CD1c-positive myeloid dendritic cell (primary cell): ENCODE measurements at regions not wholly inside any gene's neighbourhood (a gene's known extent, or its start where the extent isn't known, plus 50 kb on each side); places are given as distances from the start of the nearest gene placed in this dataset.

ENCODE experiments used
- DNase-seq: peaks from one replicate; pipeline ENCODE4 v3.0.0-alpha.2; 2016; ENCODE audit errors: extremely low spot score

DNA sequence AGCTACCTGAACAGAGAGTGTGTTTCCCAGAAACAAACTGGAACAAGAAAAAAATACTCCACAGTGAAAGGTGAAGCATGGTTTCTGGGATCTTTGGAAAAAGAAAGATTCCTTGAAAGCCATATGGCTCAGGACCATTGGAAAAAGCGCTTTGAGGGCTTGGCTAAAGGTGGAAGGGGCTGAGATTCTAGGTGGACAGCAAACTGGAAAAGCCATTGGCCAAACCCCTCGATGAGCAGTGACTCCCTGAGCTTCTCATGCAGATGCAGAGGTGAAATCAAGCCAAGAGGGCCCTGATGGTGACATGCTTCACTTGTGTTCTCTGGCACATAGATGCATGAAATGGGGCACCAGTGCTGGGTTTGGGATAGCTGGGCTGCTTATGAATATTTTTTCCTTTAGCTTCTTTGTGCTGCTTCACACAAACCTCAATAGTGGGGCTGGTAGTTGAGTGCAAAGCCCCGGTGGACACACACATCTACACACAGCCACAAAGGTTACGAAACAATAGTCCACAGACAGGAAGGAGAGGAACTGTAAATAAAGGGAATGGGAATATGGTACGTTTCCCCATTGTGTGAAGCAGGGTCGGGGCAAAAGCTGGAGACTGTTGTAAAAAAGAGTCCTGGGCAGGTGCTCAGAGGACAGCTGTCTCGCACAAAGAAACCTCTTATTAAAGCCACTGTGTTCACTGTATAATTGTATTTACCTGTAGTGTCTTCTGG, 117.8 kb downstream of the FOXA2 start:
- no peak for DNase-seq

DNA sequence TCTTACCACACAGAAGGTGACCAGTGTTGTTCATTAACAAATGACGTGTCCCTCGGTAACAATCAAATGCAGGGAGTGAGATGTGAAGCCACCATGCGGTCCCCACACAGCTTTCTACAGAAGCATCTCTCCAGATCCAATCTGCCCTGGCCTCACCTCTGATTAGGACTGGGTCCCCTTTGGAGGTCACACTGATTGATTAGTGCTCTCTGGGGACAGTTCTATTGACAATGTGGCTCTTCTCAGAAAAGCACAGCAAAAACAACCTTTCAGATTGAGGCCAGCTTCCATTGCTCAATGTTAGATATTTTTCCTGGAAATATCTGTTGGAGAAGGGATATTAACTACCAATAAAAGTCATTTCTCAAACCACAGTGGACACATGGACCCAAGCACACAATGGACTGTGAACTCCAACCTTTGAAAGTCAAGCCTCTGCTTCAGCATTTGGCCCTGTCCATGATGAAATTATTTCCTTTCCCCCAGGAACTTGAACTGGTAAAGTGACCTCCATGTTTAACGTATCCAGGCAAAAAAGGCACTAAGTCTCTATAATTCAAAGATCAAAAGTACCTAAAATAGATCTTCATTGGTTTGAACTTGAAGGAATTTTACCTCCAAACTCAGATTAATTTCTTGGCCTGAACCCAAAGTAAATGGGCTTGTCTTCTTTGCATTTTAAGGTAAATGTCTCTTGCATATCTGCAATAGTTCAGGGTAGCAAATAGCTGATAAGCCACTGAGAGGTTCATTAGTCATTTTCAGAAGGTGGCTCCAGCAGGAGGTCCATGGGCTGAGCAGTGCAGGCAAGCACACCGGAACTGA, 118.5 kb downstream of the FOXA2 start:
- DNase-seq, result no peak

DNA sequence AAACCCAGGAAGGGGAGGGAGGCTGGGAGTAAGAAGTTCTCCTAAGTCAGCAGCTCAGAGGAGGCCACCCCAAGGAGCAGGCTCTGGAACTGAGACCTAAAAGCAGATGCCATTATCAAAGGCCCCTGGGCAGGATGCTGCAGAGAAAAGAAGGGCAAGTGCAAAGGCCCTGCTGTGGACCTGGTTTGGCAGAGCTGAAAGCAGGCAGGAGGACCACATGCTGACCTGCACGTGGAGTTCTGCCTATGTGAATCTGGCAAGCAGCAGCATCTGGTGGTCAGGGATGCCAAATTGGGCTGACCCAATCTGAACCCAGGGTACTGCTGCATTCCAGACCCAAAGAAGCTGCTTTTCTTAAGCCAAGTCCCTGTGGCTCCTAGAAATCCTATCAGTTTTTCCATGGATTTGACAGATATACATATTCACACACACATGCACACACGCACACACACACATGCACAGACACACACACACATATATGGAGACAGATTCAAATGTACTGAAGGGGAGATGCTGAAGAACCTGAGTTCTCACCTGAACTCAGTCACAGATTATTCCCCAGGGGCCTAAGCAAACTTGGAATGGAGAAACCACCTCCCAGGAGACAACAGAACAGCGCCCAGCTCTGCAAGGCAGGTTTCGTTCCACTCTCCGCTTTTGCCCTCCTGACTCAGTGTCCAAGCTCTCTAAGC, 119.9 kb downstream of the FOXA2 start:
- no peak for DNase-seq

DNA sequence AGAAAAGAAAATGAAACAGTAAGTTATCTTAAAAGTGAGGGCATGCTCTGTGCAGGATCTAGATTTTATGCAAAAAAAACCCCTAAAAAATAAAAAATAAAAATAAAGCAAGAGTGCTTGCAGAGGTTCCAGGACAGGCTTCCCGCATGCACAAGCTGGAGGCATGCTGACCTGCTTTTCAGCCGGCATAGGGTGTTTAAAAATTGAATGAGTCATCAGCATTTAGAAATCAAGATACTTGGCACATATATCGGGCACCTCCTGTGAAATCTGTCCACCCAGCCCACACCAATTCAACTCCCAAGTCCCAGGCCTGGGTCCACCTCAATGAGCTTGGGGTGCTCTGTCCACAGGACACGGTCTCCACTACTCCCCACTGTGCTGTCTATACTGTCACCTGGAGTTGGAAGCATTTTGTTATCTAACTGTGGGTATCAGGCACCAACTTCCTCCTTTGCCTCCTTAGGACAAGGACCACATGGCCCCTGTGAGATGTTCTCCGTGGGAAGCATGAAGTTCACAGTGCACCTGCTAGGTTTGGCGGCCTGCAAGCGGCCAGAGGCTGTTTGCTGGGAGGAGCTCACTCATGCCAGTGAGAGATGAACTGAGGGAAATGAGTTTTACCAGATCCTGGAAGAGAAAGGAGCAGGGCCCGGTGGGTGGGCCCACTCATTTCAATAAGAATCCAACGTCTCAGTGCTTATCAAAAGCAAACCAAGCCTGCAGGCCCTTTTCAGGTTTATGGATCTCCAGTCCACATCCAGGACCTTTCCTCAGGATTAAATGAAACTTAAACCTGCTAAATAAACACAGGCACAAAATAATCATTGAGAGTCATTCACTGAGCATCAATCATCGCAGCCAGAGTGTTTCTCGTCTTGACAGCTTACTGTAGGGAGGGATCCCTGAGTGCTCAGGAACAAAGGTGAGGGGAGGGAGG, 121.1 kb downstream of the FOXA2 start:
- DNase-seq, result no peak

DNA sequence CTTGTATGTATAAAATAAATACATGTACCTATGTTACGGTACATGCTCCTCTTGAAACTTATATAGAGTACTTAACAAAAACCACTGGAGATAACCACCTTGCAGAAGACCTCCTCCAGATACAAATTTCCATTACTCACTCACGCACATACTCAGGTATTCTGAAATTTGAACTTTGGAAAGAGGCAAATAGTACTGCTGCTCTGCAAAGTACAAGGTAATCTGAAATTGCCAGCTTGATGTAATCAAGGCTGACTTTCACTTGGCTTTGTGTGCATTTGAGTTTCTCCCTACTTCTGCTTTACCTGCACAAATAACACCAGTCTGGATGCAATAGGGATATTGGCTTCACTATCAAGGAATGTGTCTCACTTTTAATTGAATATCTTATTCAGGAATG, 123.6 kb downstream of the FOXA2 start:
- DNase-seq, result no peak

DNA sequence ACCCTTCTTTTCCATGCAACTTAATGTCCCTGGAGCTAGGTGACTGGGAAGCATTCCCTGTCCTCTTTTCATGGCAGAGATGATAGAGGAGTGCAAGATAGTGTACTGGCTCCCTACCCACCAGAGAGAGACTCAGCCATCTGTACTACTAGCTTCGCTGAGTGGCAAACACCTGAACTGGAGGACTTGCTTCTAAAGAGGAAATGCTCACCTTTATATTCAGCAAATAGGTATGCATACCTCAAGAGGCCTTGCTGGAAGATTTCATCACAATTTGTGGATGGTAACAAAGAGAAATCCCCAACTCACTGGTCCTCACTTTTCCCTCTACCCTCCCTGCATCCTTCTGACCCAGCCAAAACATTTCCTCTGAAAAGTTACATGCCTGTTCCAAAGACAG, 124.1 kb downstream of the FOXA2 start:
- no peak for DNase-seq

DNA sequence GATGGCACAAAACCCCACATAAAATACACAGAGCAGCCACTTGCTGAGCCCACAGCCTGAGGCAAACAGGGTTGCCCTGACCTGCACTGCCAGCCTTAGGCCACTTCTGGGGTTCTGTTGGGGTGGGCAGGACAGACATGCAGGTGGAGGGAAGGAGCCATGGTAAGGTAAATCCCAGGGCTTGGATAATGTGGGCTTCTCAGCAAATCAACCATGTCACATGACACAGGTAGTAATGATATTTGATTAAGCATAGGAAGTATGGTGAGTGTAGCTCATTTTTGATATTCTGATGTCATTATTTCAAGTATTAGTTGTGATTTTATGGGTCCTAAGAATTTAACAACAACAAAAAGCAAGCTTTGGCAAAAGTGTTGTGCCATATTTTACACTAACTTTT, 124.6 kb downstream of the FOXA2 start:
- DNase-seq, result no peak

DNA sequence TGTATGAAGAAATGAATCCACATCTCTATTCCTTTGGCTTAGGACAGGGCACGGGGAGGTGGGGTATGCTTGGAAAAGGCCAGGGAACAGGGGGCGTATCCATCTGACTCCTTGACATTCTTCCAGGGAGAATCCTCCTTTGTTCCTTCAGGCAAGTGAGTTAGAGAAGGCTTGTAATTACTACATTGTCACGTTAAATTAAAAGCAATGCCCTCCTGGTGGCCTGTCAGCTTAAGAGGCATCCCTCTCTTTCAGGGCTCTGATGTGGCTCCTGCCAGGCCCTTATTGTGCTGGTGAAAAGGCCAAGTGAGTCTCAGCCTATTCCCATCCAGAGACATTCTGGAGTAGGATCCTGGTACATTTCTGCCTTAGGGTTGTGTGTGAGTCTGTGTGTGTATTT, 128.3 kb downstream of the FOXA2 start:
- DNase-seq, result no peak

DNA sequence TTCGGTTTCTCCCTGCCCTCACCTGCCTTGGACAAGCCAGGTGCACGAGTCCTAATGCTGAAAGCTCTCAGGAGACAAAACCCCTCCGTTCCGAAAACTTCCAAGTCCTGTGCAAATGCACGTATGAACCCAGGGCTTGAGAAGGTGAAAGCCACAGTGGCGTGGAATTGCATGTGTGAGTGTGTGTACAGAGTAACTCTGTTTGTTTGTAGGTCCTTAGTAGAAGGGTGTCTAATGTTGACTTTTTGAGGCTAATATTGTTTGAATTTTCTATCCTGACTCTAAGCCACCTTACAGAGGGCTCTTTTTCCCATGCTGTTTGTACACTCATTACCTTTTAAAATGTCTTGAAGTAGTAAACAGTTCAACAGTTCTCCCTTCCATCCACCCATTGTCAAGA, 129.1 kb downstream of the FOXA2 start:
- no peak for DNase-seq

DNA sequence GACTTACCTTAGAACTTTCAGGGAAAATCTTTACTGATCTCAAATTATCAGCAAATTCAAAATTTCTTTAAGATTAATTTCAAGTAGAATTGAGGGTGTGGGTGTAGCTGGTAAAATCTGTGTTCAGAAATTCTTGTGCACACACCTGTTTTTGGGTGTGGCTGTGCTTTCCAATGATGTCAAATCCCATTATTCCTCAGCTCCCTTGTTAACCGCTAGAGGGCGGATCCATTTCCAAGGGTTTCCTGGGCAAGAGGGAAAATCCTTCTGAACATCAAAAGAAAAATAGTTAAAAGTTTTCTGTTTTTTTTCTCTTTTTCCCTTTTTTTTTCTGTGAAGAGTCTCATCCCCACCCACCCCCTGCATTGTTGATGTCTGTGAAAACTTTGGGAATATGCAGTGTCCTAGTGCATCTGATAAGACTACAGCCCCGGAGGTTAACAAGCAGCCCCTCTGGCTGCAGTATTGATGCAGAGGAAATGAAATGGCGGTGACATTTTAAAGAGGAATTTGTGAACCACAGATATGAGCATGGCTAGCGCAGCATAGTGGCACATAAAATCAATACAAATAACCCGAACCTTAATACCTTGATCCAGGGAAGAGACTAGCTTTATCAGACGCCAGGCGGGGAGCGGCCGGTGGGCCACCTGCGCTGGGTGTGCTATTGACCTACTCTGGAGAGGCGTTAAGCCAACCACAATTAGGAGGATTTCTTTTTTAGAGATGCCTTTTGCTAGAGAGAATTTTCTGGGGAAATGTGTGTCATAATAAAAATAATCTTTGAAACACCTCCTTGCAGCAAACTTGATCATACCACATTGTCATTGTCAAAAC, 130.9 kb downstream of the FOXA2 start:
- no peak for DNase-seq

DNA sequence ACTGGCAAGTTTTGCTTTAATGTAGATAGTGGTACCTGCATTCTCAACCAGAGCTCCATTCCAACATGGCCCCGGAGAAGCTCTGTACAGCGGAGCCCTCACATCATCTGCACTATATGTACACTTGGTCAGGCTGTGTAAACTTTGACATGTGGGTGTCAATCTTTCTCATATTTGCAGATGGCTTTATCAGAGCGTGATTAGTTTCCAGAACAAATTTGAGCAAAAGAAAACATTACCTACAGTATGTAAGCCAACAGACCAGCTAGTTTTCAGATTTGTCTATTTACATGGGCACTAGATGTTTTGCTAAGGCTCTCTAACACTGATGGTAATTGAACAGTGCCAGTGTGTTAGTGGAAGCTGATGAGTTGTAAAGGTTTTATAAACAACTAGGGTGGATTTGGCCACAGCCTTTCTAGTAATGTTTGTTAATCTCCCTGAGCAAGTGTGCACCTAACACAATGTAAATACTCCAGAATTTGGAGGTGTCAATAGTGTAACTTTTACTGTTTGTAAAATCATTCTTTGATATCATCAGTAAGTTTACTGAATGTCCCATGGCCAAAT, 131.8 kb downstream of the FOXA2 start:
- DNase-seq, result no peak

DNA sequence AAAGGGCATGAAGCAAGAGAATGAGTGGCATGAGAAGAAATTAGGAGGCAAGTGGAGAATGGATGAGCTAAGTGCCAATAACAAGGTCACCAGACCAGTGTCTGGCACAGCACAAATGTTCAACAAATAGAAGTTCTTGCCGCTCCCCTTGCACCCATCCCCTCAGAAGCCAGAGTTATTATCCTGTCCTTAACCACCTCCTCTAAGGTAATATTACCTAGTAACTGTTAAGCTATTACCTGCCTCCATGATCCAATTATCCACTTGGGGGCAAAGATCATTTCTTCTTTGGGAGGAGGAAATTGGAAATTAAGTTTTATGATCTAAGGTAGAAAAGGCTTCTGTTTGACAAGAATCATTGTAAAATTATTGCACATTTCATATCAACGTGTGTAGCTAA, 133.8 kb downstream of the FOXA2 start:
- DNase-seq, result no peak

DNA sequence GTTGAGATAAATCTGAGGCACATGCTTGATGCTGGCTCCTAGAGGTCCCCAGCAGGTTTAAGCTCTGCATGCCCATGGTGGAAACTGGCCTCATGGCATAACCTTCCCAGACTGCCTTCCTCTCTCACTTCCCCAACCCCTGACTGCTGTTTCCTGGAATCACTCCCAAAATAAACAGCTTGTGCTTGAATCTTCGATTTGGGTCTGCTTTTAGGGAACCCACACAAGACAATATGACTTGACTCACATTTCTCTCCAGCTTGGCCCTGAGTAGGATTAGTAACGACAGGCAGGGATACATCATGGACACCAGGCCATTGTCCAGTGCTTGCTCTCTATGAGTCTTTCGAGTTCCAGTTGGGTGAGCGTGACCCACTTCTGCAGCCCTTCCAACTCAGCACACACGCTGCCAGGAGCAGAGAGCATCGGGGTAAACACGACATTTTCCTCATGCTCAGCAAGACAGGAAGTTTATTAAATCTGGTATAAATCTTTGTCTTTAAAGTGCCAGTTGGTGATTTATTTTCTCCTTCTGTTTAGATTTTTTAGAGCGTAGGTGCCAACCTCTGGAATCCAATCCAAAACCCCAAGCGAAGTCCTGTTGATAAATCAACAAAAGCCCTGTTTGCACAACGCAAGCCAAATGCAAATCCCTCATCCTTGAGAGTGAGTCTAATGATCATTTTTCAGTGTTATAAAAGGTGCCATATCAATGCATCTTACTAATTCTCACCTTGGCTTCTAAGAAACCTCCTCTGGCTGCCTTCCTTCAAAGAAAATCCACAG, 135.0 kb downstream of the FOXA2 start:
- DNase-seq, result peak; percentile 12

DNA sequence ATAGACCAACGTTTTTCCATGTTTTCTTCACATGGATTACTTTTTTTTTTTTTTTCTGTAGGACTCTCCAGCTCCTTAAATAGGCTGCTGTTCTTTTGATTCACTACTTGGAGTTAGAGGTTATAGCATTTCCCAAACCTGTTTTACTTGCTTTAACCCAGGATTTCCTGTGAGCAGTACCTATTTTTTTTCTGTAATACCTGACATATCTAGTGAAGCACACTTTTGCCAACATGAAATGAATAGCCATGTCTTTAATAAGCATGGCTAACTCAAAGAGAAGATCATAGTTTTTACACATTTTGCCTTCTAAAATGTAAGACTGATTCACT, 137.0 kb downstream of the FOXA2 start:
- DNase-seq, result no peak

DNA sequence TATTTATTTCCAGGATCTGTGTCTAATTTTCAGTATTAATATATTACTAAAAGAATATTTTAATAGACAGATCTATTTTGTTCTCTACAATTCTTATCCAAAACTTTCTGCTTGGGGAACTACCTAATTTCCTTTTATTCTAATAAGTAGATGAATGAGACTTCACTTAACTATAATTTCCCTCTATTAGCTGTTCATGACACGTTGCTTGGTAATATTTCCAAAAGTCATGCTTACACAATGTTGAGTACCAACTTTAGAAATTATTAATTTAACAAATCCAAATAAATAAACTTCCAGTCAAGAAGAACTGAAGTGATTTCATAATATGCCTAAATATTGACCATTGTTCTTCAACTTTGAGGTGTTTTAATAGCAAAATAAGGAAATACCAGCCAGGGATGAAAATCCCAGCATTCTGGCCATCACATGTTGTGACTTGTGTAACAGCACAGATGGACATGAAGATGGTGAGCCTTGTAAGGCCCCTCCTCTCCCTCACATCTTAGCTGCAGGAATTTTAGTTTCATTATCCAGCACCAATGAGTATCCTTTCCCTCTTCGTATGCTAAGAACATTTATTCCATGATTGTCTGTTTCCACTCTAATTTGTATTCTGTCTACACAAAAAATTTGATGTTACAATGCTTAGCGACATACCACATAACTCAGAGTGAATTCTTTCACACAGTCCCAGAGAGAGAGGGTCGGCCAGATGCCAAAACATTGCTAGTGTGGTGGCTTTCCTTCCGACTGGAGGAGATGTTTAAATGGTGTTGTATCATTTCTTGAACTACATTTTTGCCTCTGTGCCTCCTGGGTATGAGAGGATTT, 137.5 kb downstream of the FOXA2 start:
- DNase-seq, result no peak

DNA sequence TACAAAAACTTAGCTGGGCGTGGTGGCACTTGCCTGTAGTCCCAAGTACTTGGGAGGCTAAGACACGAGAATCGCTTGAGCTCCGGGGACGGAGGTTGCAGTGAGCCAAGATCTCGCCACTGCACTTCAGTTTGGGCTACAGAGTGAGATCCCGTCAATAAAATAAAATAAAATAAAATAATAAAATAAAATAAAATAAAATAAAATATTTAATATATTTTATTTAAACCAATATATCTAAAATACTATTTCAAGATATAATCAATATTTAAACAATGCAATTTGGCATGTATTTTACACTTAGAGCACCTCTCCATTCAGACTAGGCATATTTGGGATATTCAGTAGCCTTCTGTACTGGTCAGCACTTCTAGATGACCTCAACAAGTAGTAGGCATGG, 142.1 kb downstream of the FOXA2 start:
- no peak for DNase-seq

DNA sequence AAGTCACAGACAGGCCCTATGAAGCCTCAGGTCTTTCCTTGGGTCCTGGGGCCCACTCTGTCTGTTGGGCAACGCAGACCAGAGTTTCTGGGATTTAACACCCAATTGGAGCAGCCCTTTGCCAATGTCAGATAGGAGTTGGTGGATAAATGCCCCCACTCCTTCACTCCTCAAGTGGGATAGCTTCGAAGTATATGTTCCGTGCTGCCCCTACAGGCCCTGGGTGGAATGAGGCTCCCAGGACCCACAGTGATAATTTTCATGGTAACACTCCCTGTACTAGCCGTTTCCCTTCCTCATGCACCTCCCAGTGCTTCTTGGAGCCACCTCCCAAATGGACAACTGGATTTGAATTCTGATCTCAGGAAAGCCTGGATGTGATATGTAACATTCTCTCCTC, 145.4 kb downstream of the FOXA2 start:
- DNase-seq, result no peak

DNA sequence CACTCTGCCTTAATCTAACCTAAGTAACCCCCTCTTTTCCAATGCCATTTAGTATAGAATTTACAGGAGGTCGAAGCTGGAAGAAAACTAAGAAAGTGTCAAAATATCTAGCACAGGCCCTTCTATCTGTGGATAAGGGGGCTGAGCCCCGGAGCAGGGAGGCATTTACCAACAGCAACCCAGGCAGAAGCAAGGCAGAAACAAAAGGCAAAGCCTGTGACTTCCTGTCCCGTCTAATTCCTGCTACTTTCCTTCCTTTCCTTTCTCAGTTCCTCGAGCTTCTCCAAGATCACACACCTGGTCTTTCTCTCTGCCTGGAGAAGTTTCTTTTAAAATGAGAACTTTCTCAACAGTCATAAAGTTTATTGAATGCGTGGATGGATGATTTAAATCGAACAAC, 146.0 kb downstream of the FOXA2 start:
- DNase-seq, result no peak

DNA sequence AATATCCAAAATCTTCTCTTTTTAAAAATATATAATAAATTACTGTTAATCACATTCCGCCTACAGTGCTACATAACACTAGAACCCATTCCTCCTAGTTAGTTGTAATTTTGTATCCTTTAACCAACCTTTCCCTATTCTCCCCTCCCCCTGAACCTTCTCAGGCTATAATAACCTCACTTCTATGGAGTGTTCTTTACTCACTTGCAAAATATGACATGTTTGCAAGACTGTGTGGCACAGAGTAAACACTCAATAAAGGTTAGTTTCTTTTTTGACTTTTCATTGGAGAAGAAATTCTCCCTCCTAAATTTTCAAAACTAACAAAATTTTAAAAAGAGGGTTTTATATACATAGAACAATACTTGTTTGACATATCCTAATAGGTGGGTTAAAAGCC, 147.0 kb downstream of the FOXA2 start:
- no peak for DNase-seq
